ENCODE measurements at regions not wholly inside any gene's neighbourhood (a gene's known extent, or its start where the extent isn't known, plus 50 kb on each side); places are given as distances from the start of the nearest gene placed in this dataset.

DNA sequence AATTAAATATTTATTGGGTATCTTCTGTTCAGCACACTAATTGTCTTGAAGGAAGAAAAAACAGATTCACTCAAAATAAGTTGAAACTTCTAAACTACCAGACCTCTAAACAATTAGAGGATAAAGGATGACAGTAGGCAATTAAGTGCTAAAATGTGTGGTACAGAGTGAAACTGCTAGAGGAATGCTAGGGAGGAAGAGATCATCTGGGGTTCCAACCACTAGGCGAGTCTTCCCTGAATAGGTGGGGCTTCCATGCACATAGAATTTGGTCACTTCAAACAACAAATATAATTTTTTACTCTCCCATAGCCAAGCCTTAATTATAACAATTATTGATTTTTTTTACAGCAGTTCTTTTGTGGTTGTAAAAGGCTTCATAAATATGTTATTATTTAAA lies 559.0 kb upstream of the ZEB2 start:
- DNase-seq = no peak

DNA sequence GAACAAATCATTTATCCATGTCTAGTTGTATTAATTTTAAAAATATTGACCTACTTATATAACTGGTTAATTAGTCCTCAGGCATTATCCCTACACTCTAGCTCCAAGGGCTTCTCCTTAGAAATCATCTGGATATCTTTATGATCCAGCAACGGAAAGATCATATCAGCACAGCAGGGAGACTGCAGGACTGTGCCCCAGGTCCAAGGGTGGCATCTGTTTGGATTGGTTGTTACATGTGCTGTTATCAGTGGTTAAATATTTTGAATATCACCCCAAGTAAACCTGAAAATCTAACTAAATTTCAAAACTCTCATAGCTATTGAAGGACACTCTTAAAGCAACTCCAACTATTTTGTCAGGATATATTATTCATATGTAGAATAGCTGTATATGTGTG lies 556.2 kb upstream of the ZEB2 start:
- DNase-seq = no peak

DNA sequence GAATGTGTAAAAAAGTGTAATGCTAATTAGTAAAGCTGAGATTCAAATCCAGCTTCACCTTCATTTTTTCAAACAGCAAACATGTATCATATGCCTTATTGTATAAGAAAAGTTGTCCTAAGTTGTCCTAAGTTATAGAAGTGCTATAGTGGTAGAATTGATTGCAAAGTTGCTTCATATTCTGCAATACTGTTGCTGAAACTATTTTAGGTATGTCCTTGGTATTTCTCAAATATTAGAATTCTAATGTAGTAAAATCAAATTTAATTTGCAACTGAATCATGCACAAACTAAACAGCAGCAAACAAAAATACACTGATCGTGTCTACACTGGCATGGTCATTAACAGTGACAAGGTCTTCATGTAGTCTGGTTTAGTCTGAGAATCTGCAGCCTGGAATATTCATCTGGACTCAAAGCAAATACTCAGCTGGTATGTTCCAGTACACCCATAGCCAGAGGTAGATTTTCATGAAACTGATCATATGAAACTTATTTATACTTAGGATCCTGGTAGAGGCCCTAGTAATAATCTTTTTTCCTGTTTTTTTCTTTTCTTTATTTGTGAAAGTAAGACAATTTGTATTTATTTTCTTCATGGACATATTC lies 555.6 kb upstream of the ZEB2 start:
- no peak for DNase-seq

DNA sequence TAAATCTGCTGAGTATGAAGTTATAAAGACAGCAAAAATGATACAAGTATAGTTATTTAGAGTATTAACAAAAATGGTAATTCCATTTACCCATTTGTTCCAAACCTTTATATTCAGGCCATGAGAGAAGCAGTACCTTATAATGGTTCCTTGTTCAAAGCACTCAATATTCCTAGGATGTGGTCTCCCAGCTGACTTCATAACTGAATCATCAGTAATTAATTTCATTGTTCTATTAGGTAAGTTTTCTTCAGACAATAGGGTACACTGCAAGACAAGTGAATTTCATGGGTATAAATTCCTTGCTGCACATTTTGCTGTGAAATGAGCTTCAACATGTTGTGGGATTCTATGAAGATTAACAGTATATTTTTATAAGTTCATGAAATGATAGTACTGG lies 550.8 kb upstream of the ZEB2 start:
- DNase-seq = no peak

DNA sequence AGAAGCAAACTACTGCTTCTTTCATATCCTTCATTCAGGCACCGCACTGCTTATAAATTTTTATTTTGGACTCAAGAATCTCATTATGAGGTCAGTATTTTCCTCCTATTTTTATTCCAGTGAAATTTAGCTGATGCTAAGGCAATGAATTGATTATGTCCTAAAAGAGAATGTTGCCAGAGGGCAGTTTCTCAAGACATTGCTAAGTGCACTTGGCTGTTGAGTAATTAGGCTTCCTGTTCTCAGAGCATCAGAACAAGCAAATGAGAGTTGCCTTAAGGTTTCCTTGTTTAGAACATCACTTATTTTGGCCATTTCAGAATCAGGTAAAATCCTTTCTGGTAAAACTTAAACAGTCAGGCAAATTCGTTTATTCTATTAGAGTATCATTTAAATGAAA lies 548.6 kb upstream of the ZEB2 start:
- DNase-seq = no peak

DNA sequence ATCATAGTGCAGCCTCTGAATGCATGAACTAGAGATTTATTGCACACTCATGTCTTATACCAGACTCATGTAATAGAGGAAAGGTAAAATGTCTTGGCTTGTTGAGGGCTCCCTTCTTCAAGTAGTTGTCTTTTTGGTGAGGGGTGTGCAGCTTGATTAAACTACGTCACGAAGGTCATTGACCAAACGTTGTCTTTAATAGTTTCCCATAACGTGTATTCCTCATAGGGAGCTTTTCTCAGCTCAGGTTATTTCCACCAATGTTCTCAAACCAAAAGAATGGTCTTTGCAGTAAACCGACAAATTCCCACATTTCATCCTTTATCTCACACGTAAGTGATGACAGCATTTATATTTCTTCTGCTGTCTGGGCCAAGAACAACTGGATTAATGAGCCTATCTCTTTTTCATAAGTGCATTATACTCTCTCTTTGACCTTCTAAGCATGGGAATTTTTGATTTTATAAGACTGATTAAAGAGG lies 547.7 kb upstream of the ZEB2 start:
- no peak for DNase-seq

DNA sequence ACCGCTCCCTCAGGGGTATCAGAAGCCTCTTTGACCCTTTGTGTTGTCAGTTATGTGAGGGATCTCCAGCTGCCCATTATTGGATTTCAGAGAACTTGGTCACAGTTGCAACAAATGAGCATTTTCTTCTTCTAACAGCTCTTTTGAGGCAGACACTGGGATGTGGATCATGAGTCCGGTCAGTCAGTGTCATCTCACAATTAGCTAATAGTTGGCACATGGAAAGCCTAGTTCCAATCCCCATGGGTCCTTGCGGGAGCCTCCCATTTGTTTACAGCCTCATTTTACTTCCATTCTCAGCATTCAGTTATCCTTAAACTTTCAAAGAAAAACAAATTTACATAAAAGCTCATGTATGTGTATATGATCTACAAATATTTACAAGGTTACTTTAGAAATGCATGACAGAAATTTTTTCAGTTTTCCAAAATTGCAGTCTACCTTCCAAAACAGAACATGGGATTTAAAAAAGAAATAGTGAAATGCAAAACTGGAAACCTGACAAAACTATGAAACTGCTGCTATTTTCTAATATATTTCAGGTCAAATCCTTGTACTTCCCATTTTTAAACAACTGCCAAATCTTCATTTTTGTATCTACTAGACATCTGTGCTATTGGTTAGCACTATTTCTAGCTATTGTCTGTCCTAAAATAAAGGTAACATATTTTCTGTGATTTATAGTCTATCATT lies 547.1 kb upstream of the ZEB2 start:
- no peak for DNase-seq

DNA sequence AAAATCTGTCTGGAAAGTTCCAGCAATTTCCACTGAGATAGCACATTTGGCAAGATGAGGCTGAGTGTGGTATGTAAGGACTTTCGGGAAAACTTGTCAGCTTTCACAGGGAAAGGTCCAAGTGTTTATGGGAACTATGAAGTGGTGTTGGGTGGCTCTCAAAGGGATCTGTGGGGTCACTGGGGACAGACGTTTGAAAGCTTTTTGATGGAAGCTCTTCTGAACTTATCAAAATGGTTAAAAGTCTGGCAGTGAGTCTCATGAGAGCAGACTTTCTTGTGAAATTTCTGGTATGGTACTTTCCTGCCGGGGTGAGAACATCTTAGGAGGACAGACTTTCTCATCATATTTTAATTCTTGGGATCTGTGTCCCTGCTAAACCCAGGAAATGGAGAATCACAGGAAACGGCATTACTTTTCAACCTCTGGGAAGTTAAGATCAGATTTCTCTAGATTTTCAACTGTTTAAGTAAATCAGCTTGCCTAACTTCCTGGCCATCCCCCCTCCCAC lies 546.3 kb upstream of the ZEB2 start:
- DNase-seq = no peak

DNA sequence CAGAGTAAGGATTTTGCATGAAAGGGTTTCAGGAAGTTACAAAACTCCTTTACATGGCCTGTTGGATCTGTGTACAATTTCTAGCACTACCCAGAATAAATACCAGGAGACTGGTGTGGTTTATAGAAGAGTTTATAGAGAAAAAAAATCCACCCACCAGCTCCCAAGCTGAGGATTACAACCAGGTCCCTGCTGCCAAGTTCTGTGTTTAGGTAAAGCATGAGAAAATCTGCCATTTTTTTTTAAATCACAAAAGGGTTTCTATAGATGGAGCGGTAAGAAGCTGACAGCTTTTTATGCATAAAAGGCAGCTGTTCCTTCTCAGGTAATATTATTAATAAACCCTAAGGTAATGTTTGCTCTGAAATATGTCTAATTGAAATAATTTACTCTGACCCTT lies 545.4 kb upstream of the ZEB2 start:
- DNase-seq = no peak

DNA sequence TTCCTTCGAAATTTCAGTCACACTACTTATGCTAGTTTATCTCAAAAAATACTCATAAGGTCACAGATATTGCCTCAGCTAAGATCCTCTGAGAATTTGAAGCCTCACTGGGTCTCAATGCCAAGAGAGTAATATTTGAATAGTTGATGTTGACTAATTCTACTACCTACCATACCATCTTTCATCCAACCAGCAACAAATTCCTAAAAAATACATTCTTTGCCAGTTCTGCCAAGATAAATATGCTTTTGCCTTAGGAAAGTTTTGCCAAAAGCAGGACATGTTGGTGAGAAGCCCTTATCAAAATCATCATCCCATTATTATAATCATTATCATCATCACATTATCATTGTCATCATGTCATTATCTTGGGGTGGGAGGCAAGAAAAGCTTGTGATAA lies 544.6 kb upstream of the ZEB2 start:
- DNase-seq = no peak

DNA sequence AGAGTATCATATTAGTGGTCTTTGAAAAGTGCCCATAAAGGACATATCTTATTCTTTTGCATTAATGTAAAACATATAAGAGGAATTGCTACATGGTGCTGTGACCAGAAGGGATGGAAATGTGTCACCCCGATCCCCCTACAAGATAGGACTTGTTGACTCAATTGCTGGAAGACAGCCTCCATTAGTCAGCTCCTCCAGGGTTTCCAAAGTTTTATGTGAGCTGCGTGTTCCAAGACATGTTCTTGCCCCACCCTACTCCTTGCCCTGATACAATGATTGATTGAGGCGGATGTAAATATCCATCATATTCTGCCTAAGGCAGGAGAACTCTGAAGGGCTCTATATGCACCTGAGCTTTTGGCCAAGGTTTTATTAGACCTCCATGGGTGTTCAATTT lies 541.0 kb upstream of the ZEB2 start:
- no peak for DNase-seq

DNA sequence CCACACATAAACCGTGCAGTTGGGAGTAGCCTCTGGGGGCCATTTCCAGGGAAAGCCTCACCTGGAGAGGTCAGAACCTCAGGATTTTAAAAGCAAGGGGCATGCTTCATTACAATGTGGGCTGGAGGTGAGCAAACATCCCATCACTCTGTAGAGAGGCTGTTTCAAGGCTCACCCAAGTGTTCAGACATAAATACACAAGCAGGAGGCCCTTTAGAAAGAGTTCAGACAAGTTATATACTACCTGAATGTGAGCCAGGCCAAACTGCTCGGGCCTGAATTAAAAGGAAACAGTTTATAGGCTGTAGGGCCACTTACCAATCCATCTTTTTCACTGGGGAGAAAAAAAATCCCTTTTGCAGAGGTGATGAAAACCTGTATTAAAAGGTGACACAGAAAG lies 540.0 kb upstream of the ZEB2 start:
- DNase-seq = no peak

DNA sequence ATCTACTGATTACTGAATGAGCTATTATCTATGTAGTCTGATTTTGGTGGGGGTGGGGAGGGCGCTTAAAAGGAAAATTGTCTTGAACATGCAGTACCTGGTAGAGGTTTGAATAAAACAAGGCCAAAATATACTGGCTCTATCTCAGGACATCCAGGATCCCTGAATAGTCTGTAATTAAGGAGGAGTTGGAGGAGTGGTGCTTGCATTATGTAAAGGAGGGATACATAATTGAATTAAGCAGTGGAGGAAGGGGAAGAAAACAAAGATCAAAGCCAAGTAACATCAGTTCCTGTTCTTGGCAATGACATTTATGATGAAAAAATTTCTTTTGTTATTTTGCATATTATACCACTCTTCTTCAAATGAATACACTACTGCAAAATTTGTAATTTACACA lies 539.4 kb upstream of the ZEB2 start:
- no peak for DNase-seq

DNA sequence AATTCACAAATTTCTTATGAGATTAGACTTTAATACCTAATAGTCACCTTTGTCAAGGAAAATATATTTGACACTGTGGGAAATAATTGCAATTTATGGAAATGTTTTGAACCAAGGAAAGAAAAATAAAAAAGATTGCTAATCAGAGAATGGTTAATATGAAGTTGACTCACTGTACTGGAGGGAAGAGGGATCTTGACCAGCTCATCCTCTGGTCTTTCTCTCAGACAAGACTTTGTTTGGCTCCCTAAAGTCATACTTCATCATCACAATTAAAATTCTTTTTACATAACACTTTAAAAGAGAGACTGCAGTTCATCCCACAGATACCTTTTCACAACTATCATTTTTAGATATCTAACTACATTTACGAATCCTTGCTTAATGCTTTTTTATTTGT lies 538.5 kb upstream of the ZEB2 start:
- DNase-seq = no peak

DNA sequence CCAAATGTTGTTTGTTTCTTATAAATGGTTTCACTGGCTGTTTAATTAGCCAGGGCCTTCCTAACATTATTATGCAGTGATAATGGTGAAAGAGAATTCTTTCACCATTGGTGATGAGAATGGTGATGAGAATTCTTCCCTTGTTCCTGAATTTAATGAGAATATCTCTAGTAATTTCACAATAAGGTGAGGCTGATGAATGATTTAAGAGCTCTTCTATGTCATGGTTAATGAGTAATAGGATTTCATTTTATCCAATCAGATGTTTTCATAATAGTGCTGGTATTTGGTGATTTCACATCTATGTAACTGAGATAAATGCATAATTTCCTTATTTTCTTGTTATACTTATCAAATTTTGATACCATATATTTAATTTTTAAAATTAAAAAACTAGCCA lies 535.7 kb upstream of the ZEB2 start:
- no peak for DNase-seq

DNA sequence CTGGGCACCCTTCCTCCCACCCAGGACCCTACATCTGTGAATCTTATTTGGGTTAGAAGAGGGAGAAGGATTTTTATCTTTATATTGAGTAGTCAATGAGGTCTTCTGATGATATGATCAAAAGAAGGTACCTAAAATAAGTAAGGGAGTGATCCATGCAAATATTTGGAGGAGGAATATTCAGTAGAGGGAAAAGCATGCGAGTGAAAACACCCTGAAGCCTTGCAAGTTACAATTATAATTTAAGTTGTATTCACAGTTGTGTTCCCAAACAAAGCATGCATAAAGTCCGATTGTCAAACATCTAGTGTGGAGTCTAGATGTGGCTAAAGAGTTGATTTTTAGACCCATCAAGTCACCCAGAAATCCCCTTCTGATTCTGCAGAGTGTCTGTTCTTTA lies 530.2 kb upstream of the ZEB2 start:
- DNase-seq = no peak

DNA sequence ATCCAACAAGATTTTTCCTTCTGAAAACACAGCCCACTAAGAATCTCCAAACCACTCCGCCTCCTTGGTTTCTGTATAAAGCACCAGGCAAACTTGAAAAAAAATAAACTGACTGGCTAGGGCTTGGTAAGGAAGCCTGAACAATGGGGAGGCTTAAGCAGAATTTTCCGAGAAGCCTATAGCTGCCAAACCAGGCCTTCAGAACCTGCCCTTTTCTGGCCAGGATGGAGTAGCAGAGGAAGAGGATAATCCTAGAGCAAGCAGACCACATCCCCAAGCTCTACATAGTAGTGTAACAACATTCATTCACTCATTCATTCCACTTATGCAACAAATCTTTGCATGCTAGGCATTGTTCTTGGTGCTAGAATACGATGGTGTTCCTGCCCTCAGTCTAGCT lies 529.6 kb upstream of the ZEB2 start:
- no peak for DNase-seq

DNA sequence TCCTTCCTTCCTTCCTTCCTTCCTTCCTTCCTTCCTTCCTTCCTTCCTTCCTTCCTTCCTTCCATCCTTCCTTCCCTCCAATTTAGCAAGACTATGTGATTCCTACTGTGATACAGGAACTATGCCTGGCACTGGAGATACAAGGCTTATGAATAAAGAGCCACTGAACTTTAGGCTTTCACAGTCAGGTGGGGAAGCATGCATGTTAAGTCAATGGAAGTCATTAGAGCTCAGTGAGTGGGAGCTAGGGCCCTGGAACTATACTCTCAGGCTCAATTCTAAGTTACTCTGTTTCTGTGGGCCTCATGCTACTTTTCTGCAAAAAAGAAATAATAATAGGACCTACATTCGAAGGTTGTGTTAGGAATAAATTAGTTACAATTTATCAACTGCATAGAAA lies 527.6 kb upstream of the ZEB2 start:
- DNase-seq = no peak

DNA sequence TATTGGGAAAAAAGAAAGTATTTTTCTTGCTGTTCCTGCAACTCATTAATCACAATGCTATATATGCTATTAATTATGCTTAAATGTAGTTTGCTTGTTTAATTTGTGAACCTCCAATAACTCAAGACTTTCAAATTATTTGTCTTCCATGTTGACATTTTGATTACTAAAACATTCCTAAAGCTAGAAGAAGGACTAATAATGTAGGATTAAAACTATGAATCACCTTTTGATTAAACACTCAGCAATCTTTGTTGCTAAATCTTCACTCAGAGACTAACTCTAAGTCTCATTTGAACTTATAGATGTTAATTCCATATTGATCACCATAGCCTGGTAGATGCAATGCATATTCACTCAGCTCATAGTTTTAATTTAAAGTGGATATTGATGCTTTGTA lies 524.6 kb upstream of the ZEB2 start:
- no peak for DNase-seq

DNA sequence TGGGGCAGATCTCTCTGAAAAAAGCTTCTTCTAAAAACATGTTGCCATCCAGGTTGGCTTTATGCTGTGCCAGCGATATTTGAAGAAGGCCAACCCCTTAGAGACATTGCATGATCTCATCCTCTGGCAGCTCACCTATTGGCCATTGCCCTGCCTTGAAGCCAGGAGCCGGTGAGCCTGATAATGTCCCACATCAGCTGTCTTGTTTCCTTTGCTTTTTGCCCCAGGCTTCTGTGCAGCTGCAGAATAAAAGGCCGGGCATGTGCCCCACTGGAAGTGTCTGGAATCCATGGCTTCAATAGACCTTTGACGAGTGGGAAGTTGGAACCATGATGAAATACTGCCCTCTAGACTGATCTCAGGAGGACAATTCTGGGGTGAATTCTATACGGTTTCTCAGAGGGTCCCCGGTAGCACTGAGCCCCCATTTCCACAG lies 523.5 kb upstream of the ZEB2 start:
- DNase-seq = no peak

DNA sequence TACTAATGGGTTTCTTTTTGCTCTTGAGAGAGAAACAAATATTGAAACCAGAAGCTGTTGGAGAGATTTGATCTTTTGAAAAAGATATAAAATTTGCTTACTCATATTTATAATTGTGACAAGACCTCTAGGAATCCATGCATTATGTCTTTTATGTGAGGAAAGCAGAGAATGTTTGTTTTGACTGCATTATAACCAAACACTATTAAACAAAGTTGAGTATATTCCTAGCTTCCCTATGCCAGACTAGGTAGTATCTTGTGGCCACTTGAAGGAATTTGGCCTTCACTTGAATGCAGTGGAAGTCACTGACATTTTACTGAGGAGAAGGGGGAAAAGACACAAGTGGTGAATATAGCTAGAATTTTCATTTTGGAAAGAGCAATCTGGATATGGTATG lies 521.8 kb upstream of the ZEB2 start:
- no peak for DNase-seq

DNA sequence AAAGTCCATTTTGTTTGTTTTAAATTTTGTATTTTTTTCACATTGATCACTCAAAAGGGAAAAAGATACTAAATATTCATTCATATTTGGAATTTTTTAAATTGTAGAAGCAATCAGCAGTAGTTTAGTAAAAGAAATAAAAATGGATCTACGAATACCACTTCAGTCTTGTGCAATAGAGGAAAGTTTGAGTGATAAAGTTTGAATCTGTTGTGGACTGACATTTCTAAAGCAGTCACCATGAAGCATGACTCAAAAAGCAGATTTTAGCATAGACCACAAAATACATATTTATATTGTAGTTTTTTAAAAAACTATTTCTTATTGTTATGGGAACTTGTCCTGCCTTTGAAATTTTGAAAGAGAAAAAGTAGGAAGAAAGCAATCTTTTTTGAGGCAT lies 520.5 kb upstream of the ZEB2 start:
- DNase-seq = no peak

DNA sequence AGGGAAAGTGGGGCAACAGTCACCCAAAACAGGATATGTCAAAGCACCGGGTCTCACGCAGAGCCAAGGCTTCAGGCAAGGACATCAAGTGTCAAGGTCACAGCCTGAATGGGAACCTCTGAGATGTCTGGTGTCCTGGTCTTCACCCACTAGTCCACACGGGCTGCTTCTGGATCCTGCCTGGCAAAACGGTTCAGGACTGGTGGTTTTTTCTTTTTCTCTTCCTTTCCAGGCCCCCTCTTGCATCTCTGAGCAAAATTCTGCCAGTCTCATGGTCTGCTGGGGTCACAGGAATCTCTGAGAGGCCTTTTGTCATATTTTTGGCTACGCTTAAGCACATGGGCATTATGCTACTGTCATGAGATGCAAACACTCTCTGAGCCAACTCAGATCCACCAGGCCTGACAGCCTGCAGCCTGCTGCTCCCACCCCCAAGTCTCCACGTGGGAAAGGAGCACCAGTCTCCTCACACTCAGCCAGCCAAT lies 518.2 kb upstream of the ZEB2 start:
- no peak for DNase-seq

DNA sequence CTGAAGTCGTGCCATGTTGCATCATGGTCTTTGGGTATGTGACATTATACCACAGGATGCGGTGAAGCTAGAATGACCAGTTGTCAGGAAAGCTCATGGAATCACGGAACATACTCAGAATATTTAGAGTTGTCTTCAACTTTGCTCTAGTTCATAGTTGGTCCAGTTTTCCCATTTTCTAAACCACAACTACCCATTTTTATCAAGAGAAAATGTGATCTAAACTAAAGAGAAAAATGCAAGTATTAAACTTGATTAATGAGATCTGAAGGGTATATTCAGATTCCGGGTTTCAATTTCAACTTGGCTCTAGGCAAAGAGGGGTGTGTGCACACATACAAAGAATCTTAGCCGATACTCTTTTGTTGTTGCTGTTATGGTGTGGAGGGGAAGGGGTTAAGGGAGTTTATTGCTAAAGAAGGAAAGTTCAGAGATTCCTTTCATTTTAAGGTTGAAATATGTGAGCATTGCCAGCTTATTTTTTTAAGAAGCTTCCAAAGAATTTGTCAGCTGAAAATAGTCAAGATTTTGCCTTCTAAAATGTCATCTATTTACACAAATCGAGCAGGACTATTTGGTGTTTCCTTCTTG lies 516.6 kb upstream of the ZEB2 start:
- DNase-seq = no peak
